Ramos (cell line): ENCODE measurements at regions not wholly inside any gene's neighbourhood (a gene's known extent, or its start where the extent isn't known, plus 50 kb on each side); places are given as distances from the start of the nearest gene placed in this dataset.

Experiments used
- in situ Hi-C: fragments of 300-500 bp; cut with MboI; formaldehyde crosslinking; loops from one replicate; pipeline ENCODE4 v1.14.3; 2022; ENCODE audit warnings: low sequenced_read_pairs; ENCODE audit not compliant: unreplicated experiment

- in situ Hi-C loops = no loop called here
These were observed 212.2 kb downstream of the CDC5L start for GRCh38 chr6:44599672-44600071.

GRCh38 chr6:44603044-44603686 is 215.7 kb downstream of the CDC5L start:
- in situ Hi-C loops = no loop called here

- in situ Hi-C loops = no loop called here
These were observed 219.0 kb downstream of the CDC5L start for GRCh38 chr6:44606504-44606903.

GRCh38 chr6:44606976-44607375 is 219.5 kb downstream of the CDC5L start:
- in situ Hi-C loops = no loop called here

GRCh38 chr6:44608175-44608574 is 220.7 kb downstream of the CDC5L start:
- in situ Hi-C loops = no loop called here

- in situ Hi-C loops = no loop called here
These were observed 221.6 kb downstream of the CDC5L start for GRCh38 chr6:44609051-44609612.

- in situ Hi-C loops = no loop called here
These were observed 226.9 kb downstream of the CDC5L start for GRCh38 chr6:44614396-44614795.

GRCh38 chr6:44615621-44616020 is 228.1 kb downstream of the CDC5L start:
- in situ Hi-C loops = no loop called here

GRCh38 chr6:44617416-44617815 is 229.9 kb downstream of the CDC5L start:
- in situ Hi-C loops = no loop called here

- in situ Hi-C loops = no loop called here
These were observed 230.9 kb downstream of the CDC5L start for GRCh38 chr6:44618371-44618770.

- in situ Hi-C loops = no loop called here
These were observed 233.4 kb downstream of the CDC5L start for GRCh38 chr6:44620922-44621321.

GRCh38 chr6:44621846-44622245 is 234.3 kb downstream of the CDC5L start:
- in situ Hi-C loops = no loop called here

- in situ Hi-C loops = no loop called here
These were observed 235.0 kb downstream of the CDC5L start for GRCh38 chr6:44622555-44622954.

- in situ Hi-C loops = no loop called here
These were observed 235.4 kb downstream of the CDC5L start for GRCh38 chr6:44622956-44623355.

- in situ Hi-C loops = no loop called here
These were observed 236.7 kb downstream of the CDC5L start for GRCh38 chr6:44624226-44624625.

GRCh38 chr6:44624936-44625573 is 237.5 kb downstream of the CDC5L start:
- in situ Hi-C loops = no loop called here

GRCh38 chr6:44625996-44626395 is 238.5 kb downstream of the CDC5L start:
- in situ Hi-C loops = no loop called here

GRCh38 chr6:44626616-44627015 is 239.1 kb downstream of the CDC5L start:
- in situ Hi-C loops = no loop called here

GRCh38 chr6:44627091-44627882 is 239.8 kb downstream of the CDC5L start:
- in situ Hi-C loops = no loop called here

GRCh38 chr6:44627883-44628271 is 240.4 kb downstream of the CDC5L start:
- in situ Hi-C loops = no loop called here

- in situ Hi-C loops = no loop called here
These were observed 240.8 kb downstream of the CDC5L start for GRCh38 chr6:44628347-44628746.
